ENCODE measurements at regions not wholly inside any gene's neighbourhood (a gene's known extent, or its start where the extent isn't known, plus 50 kb on each side); places are given as distances from the start of the nearest gene placed in this dataset.

DNA sequence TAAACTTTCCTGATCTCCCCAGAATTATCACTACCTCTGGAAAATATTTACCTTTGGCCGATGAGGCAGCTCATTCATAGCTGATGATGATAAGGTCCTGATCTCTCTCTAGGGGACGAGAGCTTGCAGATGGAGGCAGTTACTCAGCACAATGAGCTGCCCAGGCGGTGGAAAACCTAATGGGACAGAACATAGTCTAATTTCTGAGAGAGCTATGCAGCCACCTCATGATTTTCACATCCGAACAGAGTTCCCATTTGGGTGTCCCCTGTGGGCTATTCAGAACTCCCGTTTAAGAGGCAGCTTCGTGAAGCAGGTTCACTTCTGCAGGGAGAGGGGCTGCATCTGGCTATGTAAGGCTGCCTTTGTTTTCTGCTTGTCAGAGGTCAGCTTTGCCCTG is 724.6 kb upstream of the TMEM132C start:
- TF ChIP-seq, protein P1, sequence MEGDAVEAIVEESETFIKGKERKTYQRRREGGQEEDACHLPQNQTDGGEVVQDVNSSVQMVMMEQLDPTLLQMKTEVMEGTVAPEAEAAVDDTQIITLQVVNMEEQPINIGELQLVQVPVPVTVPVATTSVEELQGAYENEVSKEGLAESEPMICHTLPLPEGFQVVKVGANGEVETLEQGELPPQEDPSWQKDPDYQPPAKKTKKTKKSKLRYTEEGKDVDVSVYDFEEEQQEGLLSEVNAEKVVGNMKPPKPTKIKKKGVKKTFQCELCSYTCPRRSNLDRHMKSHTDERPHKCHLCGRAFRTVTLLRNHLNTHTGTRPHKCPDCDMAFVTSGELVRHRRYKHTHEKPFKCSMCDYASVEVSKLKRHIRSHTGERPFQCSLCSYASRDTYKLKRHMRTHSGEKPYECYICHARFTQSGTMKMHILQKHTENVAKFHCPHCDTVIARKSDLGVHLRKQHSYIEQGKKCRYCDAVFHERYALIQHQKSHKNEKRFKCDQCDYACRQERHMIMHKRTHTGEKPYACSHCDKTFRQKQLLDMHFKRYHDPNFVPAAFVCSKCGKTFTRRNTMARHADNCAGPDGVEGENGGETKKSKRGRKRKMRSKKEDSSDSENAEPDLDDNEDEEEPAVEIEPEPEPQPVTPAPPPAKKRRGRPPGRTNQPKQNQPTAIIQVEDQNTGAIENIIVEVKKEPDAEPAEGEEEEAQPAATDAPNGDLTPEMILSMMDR (conservative IDR thresholded peaks at IDR 0.05) = no peak
- TF ChIP-seq ZFX (IDR thresholded peaks at IDR 0.05) = no peak
- no peak overlapping the region for H3K27ac ChIP-seq

- no peak overlapping the region for H3K27ac ChIP-seq
- no peak for TF ChIP-seq ZFX (IDR thresholded peaks at IDR 0.05)
- TF ChIP-seq, protein P1 (conservative IDR thresholded peaks at IDR 0.05) = no peak
Observed at GRCh38 chr12:127542931-127543330, 724.0 kb upstream of the TMEM132C start.

DNA sequence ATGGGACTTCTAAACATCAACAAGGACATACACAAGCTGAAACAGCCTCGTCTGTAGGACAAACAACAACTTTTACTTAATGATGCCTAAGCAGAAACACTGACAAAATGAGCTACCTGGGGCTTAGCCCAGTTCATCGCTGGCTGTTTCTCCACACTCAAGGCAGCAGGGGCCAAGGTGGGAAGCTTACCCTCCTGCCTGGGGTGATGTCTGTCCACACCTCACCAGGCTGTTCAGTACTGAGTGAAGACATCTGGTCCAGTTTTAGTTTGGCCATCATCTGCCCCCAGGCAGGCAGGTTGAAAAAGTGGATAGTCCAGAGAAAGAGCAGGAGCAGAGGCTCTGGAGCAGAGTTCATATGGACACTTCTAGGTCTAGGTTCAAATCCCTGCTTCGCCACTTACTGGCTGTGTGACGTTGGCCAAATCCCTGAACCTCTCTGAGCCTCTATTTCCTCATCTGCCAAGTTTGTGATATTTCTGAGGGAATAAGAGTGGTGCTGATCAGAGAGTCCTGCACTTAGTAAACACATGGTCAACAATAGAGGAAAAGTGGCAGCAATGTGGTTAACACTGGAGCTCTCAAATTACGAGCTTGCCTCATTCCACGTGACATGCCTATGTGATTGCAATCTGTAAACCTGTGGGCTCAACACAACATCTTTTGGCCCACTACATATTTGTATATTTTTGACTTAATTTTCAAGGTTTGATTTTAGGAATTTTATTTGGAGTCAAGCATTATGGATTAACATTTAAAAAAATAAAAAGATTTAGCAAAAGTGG is 720.1 kb upstream of the TMEM132C start:
- H3K27ac ChIP-seq = no peak overlapping the region

DNA sequence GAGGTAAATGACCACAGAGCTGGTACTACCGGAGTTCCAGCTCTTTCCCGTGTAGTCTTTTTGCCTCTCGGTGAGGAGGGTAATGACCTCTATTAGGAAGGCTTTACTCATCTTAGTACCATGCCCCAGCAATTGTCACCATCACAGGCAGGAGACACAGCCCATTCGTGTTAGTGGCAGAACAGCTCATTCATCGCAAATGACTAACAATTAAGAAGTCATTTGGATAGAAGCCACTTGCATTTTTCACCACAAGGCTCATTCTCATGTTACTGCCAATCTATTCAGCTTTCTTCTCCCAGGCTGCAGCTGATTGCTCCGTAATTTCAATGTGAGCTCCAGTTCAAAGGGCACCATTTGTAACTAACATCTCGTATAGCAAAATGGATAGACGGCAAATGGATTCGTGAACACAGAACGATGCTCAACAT is 718.8 kb upstream of the TMEM132C start:
- TF ChIP-seq, protein P1 (conservative IDR thresholded peaks at IDR 0.05) = no peak
- TF ChIP-seq ZFX (IDR thresholded peaks at IDR 0.05) = no peak

More for the DNA sequence above, 720.1 kb upstream of the TMEM132C start:
- TF ChIP-seq, protein P1 (conservative IDR thresholded peaks at IDR 0.05) = no peak
- TF ChIP-seq ZFX (IDR thresholded peaks at IDR 0.05) = no peak

DNA sequence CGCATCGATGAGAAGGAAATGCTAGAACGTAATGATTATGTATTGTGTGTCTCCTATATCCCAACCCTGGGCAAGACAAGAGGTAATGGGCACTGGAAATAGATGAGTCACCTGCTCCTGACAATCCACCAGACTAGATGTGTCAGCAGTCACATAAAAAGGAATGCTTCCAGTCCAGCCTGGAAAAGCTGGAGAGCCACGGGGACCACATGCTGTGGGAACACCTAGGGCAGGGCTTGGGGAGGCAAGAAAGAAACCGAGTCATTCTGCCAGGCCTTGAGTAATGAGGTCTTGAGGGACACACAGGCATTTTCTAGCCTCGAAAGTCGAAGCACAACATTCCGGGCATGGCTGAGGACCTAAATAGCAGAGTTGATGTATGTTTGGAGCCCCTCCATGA is 716.7 kb upstream of the TMEM132C start:
- TF ChIP-seq, protein P1 (conservative IDR thresholded peaks at IDR 0.05) = no peak
- no peak for TF ChIP-seq ZFX (IDR thresholded peaks at IDR 0.05)
- H3K27ac ChIP-seq = no peak overlapping the region

More for the DNA sequence above, 718.8 kb upstream of the TMEM132C start:
- no peak overlapping the region for H3K27ac ChIP-seq

DNA sequence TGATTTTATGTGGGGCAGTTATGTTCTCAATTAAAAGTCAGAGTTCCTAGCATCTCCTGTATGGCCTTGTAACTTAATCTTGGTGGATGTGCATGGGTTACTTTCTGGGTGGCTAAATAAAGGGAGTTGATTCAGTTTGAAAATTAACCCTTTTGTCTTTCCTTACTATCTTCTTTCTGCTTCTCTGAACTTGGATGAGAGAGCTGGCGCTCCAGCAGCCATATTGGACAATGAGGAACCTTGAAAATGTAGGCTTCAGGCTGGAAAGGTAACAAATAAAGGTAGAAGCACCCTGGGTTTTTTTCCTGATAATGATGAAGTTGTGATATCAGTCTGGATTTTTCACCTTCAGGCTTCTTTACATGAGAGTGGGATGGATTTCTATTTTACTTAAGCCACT is 714.1 kb upstream of the TMEM132C start:
- H3K27ac ChIP-seq = no peak overlapping the region
- no peak for TF ChIP-seq ZFX (IDR thresholded peaks at IDR 0.05)
- TF ChIP-seq, protein P1 (conservative IDR thresholded peaks at IDR 0.05) = no peak

DNA sequence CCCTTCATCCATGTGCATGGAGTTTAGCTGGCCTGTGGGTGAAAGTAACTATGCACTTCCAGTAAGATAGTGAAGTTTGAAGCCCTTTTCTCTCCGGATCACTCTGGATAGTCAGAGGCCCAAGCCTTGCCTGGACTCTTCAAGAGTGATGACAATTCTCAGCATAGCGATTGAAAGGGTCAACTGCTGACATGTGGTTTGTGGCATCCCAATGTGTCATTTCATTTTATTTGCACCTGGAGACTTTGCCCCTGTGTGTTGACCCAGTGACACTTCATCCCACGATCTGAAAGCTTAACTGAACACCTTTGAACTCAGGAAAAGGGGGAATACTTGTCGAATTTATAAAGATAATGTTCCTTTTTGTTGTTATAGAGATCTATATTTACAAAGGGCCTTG is 711.9 kb upstream of the TMEM132C start:
- no peak for TF ChIP-seq ZFX (IDR thresholded peaks at IDR 0.05)
- TF ChIP-seq, protein P1 (conservative IDR thresholded peaks at IDR 0.05) = no peak
- no peak overlapping the region for H3K27ac ChIP-seq
